Omental fat pad (tissue), 3 donors: ENCODE measurements at regions not wholly inside any gene's neighbourhood (a gene's known extent, or its start where the extent isn't known, plus 50 kb on each side); places are given as distances from the start of the nearest gene placed in this dataset.

Experiments used
- ATAC-seq: fragments of 150-250 bp; one replicate; pipeline ENCODE4 v1.9.1; 2016; ENCODE audit warnings: mild to moderate bottlenecking, moderate library complexity; ENCODE audit not compliant: low FRiP score
- DNase-seq: peaks from one replicate; pipeline ENCODE4 v3.0.0-alpha.2; 2019; ENCODE audit warnings: low spot score
- TF ChIP-seq, protein P1 (sequence below), 3 donors: fragments of 450-650 bp; IDR thresholded peaks; one replicate each; pipeline ENCODE4 v1.5.1; 2016 to 2017; ENCODE audit warnings: antibody characterized with exemption in 3 of 3, mild to moderate bottlenecking in 3 of 3, moderate library complexity in 2 of 3

DNA sequence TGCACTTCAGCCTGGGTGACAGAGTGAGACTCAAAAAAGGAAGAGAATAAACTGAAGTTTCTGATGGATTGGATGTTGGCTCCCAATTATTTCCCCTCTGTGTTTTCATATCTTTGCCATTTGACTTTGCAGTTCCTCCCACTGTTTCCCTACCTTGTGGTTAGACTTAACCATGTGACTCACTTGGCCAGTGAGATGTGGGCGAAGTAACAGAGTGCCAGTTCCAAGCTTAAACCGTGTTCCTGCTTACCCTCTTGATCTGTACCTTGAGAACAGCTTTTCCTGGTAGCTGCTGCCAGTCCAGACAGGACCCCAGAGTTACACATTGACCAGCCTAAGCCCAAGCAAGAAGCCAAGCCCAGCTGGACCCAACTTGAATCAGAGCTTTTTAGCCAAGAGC, 323.4 kb downstream of the LTN1 start:
- TF ChIP-seq, protein P1, sequence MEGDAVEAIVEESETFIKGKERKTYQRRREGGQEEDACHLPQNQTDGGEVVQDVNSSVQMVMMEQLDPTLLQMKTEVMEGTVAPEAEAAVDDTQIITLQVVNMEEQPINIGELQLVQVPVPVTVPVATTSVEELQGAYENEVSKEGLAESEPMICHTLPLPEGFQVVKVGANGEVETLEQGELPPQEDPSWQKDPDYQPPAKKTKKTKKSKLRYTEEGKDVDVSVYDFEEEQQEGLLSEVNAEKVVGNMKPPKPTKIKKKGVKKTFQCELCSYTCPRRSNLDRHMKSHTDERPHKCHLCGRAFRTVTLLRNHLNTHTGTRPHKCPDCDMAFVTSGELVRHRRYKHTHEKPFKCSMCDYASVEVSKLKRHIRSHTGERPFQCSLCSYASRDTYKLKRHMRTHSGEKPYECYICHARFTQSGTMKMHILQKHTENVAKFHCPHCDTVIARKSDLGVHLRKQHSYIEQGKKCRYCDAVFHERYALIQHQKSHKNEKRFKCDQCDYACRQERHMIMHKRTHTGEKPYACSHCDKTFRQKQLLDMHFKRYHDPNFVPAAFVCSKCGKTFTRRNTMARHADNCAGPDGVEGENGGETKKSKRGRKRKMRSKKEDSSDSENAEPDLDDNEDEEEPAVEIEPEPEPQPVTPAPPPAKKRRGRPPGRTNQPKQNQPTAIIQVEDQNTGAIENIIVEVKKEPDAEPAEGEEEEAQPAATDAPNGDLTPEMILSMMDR (IDR thresholded peaks at IDR 0.05), result no peak
- ATAC-seq (no peak), DNase-seq (no peak)

DNA sequence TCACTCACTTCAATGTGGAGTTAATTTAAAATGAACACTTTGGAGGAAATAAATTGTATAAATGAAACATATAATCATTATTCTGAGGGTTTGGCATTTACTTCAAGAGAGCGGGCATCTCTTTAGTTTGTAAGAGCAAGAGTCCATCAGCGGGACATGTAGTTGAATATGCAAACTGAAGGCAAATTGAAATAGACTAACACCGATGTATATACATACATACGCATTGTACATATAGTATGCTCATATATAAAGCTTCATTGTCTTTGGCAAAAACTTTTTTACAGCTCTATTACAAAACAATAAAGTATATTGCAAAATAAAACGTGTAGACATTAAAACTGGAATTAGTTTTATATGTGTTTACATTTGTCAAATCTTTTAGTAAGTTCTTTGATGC, 328.9 kb downstream of the LTN1 start:
- DNase-seq (no peak), ATAC-seq (no peak)
- TF ChIP-seq, protein P1 (IDR thresholded peaks at IDR 0.05), result no peak

DNA sequence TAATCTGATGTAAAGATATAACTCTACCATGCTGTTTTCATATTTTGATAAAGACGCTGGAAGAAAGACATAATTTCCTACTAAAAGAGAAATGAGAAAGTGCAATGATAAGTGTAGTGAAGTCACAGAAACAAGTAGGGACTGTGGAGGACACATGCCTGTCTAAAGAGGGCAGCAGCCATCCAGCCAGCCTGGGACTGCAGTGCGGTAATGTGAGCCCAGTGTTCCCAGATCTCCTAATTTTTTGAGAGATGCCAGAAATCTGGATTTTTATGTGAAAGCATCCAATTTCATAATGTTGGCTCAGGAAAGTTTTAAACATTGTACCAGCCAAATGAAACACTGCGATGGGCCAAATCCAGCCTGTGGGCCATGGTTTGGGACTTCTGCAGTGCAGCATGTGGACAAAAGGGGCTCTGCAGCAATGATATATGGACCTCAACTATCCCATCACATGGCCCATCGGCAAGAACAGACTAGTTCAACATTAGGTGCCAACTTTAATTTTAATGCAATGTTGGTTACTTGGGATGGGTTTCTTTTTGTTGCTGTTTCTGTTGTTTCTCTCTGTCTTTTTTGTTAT, 329.5 kb downstream of the LTN1 start:
- no peak for DNase-seq

DNA sequence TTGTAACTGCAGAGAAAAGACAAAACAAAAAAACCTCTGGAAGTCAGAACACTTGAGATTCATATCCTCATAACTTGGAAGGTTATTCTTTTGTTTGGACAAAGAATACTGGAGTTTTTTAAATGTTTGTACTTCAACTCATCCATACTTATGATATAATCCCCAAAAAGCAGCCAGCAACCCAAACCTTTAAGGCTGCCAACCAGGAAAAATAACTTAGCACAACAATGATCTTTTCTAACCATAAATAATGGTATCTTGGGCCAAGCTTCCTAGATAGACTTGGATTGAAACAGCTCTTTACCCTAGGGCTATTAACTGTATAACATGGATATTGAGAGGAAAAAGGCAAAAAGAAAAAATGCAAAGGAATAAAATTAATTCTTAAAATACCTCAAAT, 335.1 kb downstream of the LTN1 start:
- DNase-seq, result no peak
- TF ChIP-seq, protein P1 (IDR thresholded peaks at IDR 0.05), result no peak
- no peak for ATAC-seq

More for the DNA sequence above, 329.5 kb downstream of the LTN1 start:
- no peak for ATAC-seq
- TF ChIP-seq, protein P1 (IDR thresholded peaks at IDR 0.05), result no peak

DNA sequence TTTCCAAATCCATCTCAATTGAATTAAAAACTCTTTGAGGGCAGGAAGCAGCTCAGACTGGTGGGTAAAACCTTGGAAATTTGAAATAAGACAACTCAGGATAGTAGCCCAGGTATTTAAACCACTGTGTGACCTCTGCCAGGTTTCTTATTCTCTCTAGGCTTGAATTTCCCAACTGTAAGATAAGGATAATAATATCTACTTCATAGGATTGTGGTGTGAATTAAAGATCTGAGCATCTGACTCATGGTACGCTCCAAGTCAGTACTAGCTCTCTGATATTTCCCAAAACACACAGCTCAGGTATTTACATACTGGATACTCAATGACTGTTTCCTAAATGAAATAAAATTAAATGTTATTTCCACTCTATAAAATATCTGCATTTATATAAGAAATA, 337.2 kb downstream of the LTN1 start:
- no peak for ATAC-seq
- DNase-seq, result no peak

DNA sequence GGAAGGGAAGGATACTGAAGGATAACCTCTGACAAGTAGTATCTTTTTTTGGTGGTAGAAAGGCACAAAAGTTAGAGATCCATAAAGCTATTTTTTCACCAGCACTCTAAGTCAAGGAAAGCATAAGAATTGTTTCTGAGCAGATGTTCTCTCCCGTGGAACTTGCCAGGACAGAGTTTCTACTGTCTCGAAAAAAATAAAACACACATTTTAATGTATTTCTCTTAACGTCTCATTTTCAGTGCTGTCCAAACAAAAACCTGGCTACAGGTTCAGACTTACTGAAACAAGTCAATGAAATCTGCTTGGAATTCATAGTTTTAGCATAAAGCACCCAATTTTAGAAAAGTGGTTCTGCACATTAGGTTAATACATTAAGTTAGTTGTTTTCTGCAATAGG, 338.3 kb downstream of the LTN1 start:
- DNase-seq (no peak), ATAC-seq (no peak)
- TF ChIP-seq, protein P1 (IDR thresholded peaks at IDR 0.05), result no peak

More for the DNA sequence above, 337.2 kb downstream of the LTN1 start:
- TF ChIP-seq, protein P1 (IDR thresholded peaks at IDR 0.05), result no peak

DNA sequence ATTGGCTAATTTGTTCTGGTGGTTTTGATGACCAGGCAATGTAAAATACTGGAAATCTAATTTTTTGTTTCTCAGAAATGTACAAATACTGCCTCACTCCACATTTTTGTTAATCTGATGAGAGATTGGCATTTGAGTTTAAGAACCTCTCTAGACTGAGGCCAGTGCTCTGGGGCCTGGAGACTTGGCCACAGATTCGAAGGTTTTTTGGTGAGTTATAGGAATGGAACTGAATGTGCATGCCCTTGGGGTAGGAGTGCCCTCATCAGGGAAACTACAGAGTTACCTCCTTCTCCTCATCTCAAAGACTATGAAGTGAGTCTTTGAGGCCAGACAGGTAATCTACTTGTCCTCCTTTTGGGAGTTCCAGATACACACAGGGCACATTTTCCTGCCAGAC, 347.9 kb downstream of the LTN1 start:
- ATAC-seq, result no peak
- TF ChIP-seq, protein P1 (IDR thresholded peaks at IDR 0.05), result no peak
- no peak for DNase-seq
